ENCODE measurements at regions not wholly inside any gene's neighbourhood (a gene's known extent, or its start where the extent isn't known, plus 50 kb on each side); places are given as distances from the start of the nearest gene placed in this dataset.
"Not testable (repeated sequence)": the region's sequence is repeated elsewhere in the genome, so short reads cannot be mapped to it uniquely, and the experiment has no call there.

GRCh38 chr7:55743454-55743717, 119.2 kb downstream of the SEPTIN14 start:
- not testable (repeated sequence) for DNase-seq (ENCODE audit: low spot score)

GRCh38 chr7:55742651-55743453, 119.7 kb downstream of the SEPTIN14 start:
- DNase-seq (ENCODE audit: low spot score): not testable (repeated sequence)

- not testable (repeated sequence) for DNase-seq (ENCODE audit: low spot score)
These were observed 120.6 kb downstream of the SEPTIN14 start for GRCh38 chr7:55741721-55742631.

GRCh38 chr7:55740633-55741250, 121.8 kb downstream of the SEPTIN14 start:
- not testable (repeated sequence) for DNase-seq (ENCODE audit: low spot score)

- not testable (repeated sequence) for DNase-seq (ENCODE audit: low spot score)
These were observed 122.5 kb downstream of the SEPTIN14 start for GRCh38 chr7:55740053-55740452.

- not testable (repeated sequence) for DNase-seq (ENCODE audit: low spot score)
These were observed 125.8 kb downstream of the SEPTIN14 start for GRCh38 chr7:55736641-55737221.

- no peak for DNase-seq (ENCODE audit: low spot score)
These were observed 129.1 kb downstream of the SEPTIN14 start for GRCh38 chr7:55733241-55734140.

- DNase-seq (ENCODE audit: low spot score): no peak
These were observed 130.6 kb downstream of the SEPTIN14 start for GRCh38 chr7:55731931-55732330.

- DNase-seq (ENCODE audit: low spot score): no peak
These were observed 132.4 kb downstream of the SEPTIN14 start for GRCh38 chr7:55730197-55730596.

GRCh38 chr7:55723621-55723941, 139.0 kb downstream of the SEPTIN14 start:
- no peak for DNase-seq (ENCODE audit: low spot score)

- not testable (repeated sequence) for DNase-seq (ENCODE audit: low spot score)
These were observed 139.5 kb downstream of the SEPTIN14 start for GRCh38 chr7:55722874-55723620.

GRCh38 chr7:55721004-55721403, 141.5 kb downstream of the SEPTIN14 start:
- not testable (repeated sequence) for DNase-seq (ENCODE audit: low spot score)

- DNase-seq (ENCODE audit: low spot score): not testable (repeated sequence)
These were observed 143.1 kb upstream of the VOPP1 start for GRCh38 chr7:55715247-55715867.

GRCh38 chr7:55714370-55714769, 142.1 kb upstream of the VOPP1 start:
- DNase-seq (ENCODE audit: low spot score): not testable (repeated sequence)

GRCh38 chr7:55710312-55710711, 138.0 kb upstream of the VOPP1 start:
- DNase-seq (ENCODE audit: low spot score): not testable (repeated sequence)

GRCh38 chr7:55708028-55708427, 135.7 kb upstream of the VOPP1 start:
- DNase-seq (ENCODE audit: low spot score): not testable (repeated sequence)

GRCh38 chr7:55707410-55707809, 135.1 kb upstream of the VOPP1 start:
- not testable (repeated sequence) for DNase-seq (ENCODE audit: low spot score)

- not testable (repeated sequence) for DNase-seq (ENCODE audit: low spot score)
These were observed 134.3 kb upstream of the VOPP1 start for GRCh38 chr7:55706451-55707195.

- not testable (repeated sequence) for DNase-seq (ENCODE audit: low spot score)
These were observed 133.6 kb upstream of the VOPP1 start for GRCh38 chr7:55705728-55706450.
